GM19238 (cell line): ENCODE measurements at regions not wholly inside any gene's neighbourhood (a gene's known extent, or its start where the extent isn't known, plus 50 kb on each side); places are given as distances from the start of the nearest gene placed in this dataset.
"Not testable (repeated sequence)": the region's sequence is repeated elsewhere in the genome, so short reads cannot be mapped to it uniquely, and the experiment has no call there.

Experiments used
- DNase-seq: peaks from one replicate; pipeline ENCODE4 v3.0.0; 2011; ENCODE audit warnings: low spot score; ENCODE audit not compliant: insufficient read length

DNA sequence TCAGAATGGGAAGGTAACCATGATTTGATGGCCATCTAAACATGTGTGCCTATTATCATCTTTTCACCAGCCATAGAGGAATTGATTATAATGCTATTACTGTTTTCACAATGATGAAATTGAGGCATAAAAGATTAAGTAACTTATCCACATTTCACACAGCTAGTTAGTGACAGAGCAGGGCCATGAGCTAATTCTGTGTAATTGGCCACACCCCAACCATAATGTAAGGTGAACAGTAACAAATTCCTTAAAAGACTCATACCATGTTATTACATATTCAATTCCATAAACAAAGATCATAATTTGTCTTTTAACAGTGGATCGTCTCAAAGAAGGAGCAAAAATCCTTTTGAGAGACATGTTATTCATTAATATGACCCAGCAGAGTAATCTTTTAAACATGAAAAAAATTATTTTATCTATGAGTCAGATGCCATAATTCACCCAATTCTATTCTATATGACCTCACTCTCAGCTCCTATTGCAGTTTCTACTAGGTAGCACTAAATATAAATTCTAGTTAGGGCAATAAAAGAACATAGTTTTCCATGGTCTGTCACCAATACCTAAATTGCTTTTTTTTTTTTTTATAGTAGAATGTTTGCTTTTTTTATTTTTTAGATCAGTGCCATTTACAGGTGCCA, 475.8 kb upstream of the SLC39A10 start:
- no peak for DNase-seq

DNA sequence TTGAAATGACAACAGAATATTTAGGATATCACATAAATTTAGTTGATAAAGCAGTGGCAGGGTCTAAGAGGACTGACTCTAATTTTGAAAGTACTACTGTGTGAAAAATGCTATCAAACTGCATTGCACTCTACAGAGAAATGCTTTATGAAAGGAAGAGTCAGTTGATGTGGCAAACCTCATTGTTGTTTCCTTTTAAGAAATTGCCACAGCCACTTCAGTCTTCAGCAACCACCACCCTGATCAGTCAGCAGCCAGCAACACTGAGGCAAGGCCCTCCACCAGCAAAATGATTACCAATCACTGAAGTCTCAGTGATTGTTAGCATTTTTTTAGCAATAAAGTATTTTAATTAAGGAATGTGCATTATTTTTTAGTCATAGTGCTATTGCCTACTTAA, 488.7 kb upstream of the SLC39A10 start:
- no peak for DNase-seq

DNA sequence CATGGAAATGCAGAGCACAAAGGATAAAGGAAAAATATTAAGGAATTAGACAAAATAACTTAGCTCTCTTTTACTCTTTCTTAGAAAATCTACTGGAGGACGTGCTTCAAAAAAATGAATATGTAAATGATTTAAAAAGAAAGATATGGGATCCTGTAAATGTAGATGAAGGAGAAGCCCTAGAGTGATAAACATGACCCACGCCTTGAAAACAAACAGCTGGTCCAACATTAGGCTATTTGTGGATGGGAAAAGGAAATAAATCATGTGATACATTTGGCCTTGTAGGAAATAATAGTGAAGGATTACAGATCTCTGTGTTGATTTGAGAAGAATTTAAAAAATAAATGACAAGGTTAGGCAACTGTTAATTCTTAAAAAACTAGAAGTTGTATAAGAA, 492.1 kb upstream of the SLC39A10 start:
- no peak for DNase-seq

DNA sequence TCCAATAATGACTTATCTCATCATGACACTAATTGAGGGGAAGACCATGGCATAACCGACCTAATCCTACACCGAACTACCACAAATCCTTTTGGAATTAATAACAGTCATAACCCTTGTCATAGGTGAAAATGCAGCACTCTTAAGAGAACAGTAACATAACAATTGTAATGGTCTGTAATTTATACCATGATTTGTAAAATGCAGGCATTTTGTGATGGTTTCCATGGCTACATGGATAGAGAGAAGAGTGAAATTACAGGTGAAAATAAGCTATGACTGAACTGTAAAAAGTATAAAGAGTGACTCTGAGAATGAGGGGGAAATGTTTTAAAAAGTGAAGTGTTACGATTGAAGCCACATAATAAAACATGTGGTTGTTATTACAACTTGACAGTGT, 494.1 kb upstream of the SLC39A10 start:
- no peak for DNase-seq

DNA sequence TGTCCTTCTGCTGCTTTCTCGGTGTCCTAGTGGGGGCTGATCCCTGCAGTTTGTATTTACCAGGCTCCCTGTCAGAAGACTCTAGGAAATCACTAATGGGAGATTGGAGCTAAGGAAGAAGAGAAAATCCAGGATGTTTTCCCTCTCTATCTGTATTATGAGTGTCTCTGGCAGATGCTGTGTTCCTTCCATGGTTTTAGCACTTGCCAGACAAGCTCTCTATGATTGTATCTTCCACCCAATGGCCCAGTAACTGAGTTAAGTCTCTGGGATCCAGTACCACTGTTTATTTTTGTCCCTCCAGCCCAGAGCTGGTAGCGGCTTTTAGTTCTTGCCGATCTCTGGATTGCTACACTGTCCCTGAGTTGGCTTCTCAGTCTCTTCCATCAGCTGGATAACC, 494.8 kb upstream of the SLC39A10 start:
- no peak for DNase-seq

DNA sequence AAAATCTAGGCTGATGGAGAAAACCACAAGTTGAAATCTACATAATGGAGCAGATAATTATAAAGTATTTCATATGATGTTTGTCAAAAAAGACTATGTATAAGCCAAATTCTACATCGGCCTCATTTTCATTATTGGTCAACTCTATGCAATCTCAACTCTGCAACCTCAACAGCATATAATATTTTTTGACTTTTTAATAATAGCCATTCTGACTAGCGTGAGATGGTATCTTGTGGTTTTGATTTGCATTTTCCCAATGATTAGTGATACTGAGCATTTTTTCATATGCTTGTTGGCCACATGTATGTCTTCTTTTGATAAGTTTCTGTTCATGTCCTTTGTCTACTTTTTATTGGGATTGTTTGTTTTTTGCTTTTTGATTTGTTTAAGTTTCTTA, 496.1 kb upstream of the SLC39A10 start:
- DNase-seq, result no peak

DNA sequence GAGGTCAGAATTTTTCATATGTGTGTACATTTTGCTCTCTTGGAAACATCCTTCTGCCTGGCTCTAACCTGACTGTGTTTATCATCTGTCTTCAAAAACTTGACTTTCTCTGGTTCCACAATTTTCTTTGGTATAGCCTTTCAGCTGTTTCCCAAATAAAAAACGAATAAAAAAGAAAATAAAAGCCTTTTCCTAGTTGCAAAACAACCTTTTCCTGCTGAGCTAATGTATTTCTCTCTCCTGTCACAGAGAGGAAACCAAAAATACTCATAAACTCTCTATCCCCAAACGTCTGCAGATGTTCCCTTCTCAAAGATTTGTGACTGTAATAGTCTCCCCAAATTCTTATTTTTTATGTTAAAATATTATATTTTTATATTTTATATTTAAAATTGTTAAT, 505.3 kb upstream of the SLC39A10 start:
- DNase-seq, result no peak

DNA sequence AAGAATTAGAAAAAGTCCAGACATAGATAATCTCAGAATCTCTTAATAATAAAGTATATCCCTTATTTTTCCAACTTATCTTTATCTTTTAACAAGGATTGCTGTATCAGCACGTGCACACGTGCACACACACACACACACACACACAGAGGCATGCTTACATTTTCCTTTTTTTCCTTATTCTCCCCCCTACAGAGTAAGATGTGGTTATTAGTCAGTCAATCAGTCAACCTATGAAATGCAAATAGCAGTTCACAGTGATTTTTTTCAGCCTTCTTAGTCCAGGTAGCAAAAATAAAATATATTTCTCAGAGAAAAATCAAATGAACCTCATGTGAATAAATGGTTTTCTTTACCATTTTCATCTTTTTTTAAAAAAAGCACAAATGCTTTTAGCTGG, 506.2 kb upstream of the SLC39A10 start:
- no peak for DNase-seq

DNA sequence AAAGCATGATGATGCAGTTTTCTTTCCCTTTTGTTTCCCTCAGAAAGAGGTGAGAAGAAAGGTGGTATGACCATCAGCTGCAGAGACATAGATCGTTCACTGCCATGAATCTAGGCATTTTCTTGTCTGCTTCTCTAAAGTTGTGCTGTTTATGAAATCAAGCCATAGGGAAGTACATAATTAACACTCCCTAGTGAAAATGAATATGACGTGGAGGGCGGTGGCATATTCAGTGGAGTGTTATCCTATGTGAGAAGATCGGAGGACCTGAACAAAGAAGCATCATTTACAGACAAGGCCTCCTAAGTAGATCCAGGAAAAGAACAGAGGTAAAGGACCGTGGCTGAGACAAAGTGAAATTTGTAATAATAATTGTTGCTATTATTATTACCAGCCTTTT, 509.0 kb upstream of the SLC39A10 start:
- no peak for DNase-seq

DNA sequence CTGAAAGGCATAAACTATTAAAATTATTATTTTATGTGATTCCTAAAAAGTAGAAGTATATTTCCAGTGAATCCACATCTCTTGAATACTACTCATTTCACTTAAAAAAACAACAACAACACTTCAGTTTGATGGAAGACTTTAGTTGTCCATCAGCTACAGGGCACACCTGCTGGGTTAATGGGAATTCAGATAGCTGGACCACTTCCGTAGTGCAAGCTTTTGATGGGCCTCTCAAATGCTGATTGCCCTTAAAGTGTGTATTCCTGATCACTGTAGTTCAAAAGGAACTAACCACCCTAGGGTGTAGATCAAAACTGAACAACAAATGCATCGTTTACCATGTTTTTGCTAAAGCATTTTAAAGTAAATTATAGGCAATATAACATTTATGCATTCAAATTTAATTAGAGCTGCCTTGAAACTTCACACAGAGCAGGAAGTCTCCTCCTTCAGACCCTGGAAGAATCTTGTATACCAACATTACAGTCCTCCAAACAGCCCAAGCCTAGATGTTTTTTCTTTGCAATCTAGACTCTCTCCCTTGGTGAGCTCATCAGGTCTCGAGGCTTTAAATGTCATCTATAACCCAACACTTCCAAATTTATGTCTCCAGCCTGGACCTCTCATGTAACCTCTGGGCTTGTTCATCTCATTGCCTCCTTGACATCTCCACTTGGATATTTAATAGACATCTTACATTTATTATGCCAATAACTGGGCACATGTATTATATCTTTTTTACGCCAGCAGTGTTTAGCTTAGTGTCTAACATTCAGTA, 510.1 kb upstream of the SLC39A10 start:
- DNase-seq, result no peak

DNA sequence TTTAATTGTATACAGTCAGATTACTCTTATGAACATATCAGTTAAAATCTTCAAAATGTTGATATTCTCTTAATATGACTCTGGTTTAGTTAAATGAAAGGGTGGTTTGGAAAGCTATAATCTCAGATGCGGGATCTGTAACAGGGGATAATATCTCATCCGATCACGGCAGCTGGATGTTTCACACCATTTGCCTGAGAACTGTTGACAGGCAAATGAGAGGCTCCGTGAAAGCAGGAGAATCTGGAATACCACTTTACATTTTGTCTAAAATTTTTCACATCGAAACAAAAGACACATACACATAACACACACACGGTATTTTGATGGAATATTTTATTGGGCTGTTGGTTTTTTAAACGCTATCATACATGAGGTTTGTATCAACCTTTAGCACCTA, 518.6 kb upstream of the SLC39A10 start:
- DNase-seq, result no peak

DNA sequence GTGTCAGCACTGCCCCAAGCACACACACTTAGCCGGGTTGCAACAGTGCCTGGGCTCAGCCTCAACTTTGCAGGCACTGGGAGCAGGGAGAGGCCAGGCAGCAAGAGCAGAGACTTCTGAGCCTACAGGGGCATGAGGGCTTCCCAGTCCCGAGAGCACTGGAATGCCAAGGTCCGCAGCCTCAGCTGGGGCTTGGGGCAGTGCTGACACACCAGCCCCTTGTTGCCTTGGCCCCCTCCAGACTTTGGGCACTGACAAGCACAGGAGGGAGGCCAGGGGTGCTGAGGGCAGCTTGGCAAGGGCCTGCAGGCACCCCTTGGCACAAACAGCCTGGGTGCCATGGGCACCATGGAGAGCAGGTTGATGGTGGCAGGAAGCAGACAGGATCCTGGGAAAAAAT, 531.1 kb upstream of the SLC39A10 start:
- not testable (repeated sequence) for DNase-seq

DNA sequence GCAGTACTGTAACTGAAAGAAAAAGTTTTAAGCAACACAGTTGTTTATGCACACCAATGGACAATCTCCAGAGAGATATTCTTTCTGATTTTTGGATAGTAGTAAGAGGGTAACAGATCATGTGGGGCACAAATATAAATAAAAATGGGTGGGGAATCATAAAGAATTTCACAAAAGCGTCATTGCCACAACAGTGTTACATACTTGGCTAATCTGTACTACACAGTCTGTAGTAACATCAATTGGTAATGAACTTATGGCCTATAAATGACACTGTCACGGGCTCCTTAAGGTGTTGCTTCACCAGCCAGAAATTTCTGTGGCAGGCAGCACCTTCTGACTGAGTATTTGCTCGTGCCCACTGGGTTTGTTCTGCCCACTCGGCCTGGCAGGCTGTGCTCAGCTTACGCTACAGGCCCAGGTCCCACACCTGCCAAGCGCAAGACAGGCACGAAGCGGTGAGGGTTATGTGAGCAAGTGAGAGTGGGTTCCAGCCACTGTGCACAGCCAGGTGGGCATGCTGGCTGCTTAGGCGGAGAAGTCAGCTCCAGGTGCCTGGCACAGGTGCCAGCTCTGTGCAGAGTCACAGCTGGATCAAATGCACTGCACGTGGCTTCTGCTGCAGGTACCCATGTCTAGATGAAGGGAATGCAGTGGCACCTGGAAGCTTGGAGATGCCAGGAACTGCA, 532.5 kb upstream of the SLC39A10 start:
- DNase-seq, result no peak

DNA sequence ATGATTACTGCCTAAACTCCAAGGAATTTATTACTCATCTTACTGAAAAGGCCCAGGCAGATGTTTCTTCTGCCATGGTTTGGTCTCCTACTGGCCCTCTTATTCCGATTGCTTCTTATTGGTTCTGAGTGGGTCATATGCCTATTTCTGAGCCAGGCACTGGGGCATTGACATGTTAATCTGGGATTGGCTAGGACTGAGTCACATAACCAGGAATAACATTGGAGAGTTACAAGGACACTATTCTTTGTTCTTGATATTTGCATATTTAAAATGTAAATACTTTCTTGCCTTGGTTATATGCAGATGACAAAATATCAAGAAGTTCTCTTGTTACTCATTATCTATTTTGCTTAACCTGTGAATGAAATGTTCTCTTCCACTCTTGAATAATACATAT, 534.4 kb upstream of the SLC39A10 start:
- no peak for DNase-seq

DNA sequence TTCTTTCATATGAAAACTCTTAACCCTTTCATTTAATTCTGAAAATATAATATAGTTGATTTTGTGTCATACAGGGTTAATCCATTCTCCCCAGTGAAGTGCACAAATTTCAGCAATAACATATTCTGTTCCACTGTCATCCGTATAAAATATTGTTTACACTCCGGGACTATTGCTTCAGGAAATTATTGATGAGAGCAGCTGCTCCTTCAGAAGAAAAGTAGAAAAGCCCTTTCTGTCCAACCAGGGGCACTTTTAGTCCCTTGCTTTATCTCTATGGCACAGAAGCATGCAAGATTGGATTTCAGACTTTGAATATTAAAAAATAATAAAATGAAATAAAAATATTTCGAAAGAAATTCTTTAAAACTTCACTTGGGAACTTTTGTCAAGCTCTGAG, 535.7 kb upstream of the SLC39A10 start:
- DNase-seq, result no peak

DNA sequence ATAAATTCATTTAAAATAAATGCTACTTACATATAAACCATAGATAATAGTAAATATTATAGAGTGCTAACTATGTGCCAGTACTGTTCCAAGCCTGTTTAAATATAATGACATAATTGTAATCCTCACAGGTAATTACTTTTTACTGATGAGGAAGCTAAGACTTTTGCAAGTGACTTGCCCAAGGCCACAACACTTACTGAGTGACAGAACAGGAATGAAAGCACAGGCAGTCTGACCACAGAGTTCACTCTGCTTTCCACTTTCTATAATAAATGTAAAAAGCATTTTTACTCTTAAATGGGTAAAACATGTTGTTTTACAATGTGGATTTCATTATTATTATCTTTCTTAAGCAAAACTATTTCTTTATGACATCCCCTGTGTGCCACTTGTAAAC, 537.8 kb upstream of the SLC39A10 start:
- no peak for DNase-seq

DNA sequence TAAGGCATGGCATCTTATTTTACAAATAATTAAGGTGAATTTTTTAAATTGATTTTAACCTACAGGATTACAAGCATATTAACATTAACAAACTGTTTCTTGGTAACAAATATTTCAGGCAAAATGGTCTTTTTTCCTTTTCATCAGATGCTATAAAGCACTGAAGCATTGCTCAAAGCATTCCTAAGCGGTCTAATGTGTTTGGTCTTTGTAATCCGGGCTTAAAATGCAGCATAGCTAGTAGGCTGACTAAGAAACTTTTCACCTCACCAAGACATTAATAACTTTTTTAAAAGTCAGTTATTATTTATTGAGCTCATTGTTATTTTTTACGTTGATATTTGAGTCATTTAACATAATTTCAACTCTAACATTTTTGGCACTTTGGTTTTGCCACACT, 538.8 kb upstream of the SLC39A10 start:
- no peak for DNase-seq

DNA sequence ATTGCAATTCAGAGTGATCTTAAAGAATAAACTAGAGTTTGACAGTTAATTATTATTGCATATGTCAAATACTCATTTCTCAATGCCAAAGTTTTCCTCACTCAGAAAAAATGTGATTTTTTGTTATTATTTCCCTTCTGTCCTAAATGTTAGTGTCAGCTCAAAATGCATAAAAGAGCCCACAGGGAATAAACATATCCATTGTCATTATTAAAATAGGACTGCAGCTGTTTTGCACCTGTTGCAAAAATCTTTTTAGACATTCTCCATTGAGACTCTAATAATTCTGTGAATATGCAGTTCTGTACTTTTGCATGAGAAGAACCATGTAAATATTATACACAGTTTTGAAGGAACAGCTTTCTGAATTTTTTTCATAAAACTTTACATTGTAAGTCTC, 540.0 kb upstream of the SLC39A10 start:
- no peak for DNase-seq

DNA sequence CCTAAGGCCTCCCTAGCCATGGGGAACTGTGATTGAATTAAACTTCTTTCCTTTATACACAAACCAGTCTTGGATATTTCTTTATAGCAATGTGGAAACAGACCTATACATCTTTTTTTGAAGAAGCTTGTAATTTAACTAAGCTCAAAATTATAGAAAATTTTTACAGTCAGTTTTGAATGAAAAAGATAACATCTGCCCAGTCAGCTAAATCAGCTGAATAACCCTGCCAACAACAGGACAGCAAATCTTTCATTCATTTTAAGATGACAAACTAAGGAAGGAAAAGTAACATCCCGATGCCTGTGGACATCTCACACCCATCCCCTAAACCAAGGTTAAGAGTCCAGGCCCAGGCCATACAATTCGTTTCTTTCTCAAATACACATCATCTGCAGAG, 541.3 kb upstream of the SLC39A10 start:
- DNase-seq, result no peak

DNA sequence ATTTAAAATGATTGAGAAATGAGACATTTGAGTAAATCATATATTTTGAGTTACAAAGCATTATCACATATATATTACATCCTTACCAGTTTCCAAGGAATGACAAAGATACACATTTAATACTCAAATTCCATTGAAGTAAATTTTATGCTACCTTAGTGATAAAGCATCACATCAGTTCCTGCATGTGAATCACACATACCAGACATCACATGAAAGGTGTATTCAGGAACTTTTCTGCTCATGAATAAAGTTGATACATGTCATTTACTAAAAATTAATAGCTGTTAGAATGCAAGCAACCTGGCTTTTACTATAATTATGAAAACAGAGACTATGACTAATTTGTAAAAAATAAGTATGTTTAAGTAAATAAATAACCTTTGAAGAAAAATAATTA, 548.8 kb upstream of the SLC39A10 start:
- no peak for DNase-seq

DNA sequence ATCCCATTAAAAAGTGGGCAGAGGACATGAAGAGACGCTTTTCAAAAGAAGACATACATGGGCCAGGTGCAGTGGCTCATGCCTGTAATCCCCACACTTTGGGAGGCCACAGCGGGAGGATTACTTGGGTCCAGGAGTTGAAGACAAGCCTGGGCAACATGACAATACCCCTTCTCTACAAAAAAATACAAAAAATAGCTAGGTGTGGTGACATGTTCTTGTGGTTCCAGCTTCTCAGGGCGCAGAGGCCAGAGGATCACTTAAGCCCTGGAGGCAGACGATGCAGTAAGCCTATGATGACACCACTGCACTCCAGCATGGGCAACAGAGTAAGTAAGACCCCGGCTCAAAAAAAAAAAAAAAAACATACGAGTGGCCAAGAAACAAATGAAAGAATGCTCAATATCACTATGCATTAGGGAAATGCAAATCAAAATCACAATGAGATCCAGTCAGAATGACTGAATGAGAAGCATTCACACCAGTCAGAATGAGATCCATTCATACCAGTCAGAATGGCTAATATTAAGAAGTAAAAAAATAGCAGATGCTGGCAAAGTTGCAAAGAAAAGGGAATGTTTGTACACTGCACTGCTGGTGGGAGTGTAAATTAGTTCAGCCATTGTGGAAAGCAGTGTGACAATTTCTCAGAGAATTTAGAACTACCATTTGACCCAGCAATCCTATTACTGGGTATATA, 550.2 kb upstream of the SLC39A10 start:
- DNase-seq, result no peak

DNA sequence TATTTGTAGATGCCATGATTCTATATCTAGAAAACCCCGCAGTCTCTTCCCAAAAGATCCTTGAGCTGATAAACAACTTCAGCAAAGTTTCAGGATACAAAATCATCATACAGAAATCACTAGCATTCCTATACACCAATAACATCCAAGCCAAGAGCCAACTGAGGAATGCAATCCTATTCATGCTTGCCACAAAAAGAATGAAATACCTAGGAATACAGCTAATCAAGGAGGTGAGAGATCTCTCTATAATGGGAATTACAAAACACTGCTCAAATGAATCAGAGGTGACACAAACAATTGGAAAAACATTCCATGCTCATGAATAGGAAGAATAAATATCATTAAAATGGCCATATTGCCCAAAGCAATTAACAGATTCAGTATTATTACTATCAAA, 551.4 kb upstream of the SLC39A10 start:
- DNase-seq, result no peak
